ENCODE measurements at regions not wholly inside any gene's neighbourhood (a gene's known extent, or its start where the extent isn't known, plus 50 kb on each side); places are given as distances from the start of the nearest gene placed in this dataset.

DNA sequence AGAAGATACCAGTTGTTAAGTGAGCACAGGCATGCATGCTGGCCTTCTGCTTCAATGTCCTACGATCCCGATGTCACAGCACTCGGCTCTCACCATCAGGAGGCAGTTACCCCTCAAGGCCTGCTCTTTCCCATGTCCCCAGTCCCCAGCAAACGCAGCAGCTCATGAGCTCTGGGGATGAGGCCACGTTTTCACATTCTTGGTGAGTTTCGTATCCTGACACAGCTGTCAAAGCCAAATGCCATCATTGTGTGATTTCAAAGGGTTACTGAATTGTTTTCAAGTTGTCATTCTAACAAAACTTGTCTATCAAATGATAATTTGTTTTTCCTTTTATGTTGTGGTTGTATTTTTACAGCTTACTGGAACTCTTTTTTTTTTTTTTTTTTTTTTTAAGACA, 226.9 kb upstream of the KCNG1 start:
- no peak for ATAC-seq (ENCODE audit: low read depth)
- POLR2A ChIA-PET (ENCODE audit: unreplicated experiment), result no interaction called here
- dilution Hi-C loops (cut with HindIII; ENCODE audit: low sequenced_read_pairs, unreplicated experiment), result no loop called here

More for the DNA sequence above, 226.9 kb upstream of the KCNG1 start:
- no peak overlapping the region for H3K4me3 ChIP-seq (ENCODE audit: insufficient read depth, low read depth, low read length)
- no peak overlapping the region for H3K4me2 ChIP-seq (ENCODE audit: low read depth, low read length)
- H3K4me1 ChIP-seq (ENCODE audit: control insufficient read depth, insufficient read depth, low read length), result no peaks in the 10 kb centered on the region
- no peak overlapping the region for H2BK20ac ChIP-seq (ENCODE audit: low read depth, low read length)
- H2AFZ ChIP-seq (replicated peaks; ENCODE audit: low read length, poor library complexity), result no peak overlapping the region
- TF ChIP-seq NFE2L2 (IDR thresholded peaks at IDR 0.05; ENCODE audit: low read depth, low read length) (no peak), CHD1 (IDR thresholded peaks at IDR 0.05; ENCODE audit: low read depth, low read length) (no peak)
- intact Hi-C loops (cut with micrococcal nuclease), result no loop called here
- H2AK9ac ChIP-seq (replicated peaks; ENCODE audit: low read depth, low read length, poor library complexity), result peak overlapping the region; percentile 23
- H4K5ac ChIP-seq (ENCODE audit: low read depth, low read length), result no peak overlapping the region
- H3K4ac ChIP-seq (ENCODE audit: low read depth, low read length), result no peak overlapping the region
- H3K56ac ChIP-seq (ENCODE audit: extremely low read depth, insufficient read depth, low read length), result no peak overlapping the region
- no peak overlapping the region for H3K23ac ChIP-seq (ENCODE audit: low read depth, low read length)
- H2BK120ac ChIP-seq (ENCODE audit: low read depth, low read length), result no peak overlapping the region
- peaks cover 2% of the 10 kb centered on the region; the same call in 1 of the 2 replicates for H3K9me1 ChIP-seq (ENCODE audit: insufficient read depth, low read length)
- in situ Hi-C loops (cut with MboI; ENCODE audit: low sequenced_read_pairs), result no loop called here
- no peak for DNase-seq
- H3K9me3 ChIP-seq (ENCODE audit: control insufficient read depth, insufficient read depth, low read length), result peaks cover 9% of the 10 kb centered on the region
- no peaks in the 10 kb centered on the region for H3K79me1 ChIP-seq (ENCODE audit: low read depth in 1 of 2, low read length in 2 of 2)
- BruUV-seq (replicated peaks), result no TSS peak
- H4K20me1 ChIP-seq (ENCODE audit: insufficient read depth, low read length), result no peaks in the 10 kb centered on the region
- H2AK5ac ChIP-seq (ENCODE audit: low read depth, low read length), result no peak overlapping the region
- no peak overlapping the region for H4K91ac ChIP-seq (ENCODE audit: insufficient read depth, low read depth, low read length)
- H3K36me3 ChIP-seq (ENCODE audit: control insufficient read depth, insufficient read depth, low read length), result no peaks in the 10 kb centered on the region
- CTCF ChIA-PET, result interaction anchor here (0.7 kb wide), 1 partner anchor 157 kb away, joined by 3 read pairs; no protein-coding TSS in a partner anchor
- no peak overlapping the region for H2BK5ac ChIP-seq (ENCODE audit: low read depth, low read length, poor library complexity, severe bottlenecking)
- H3K18ac ChIP-seq (ENCODE audit: low read depth, low read length), result no peak overlapping the region
- no peak overlapping the region for H3K27ac ChIP-seq (ENCODE audit: insufficient read depth, low read length)
- H4K8ac ChIP-seq (ENCODE audit: low read depth in 2 of 2, low read length in 2 of 2), result no peak overlapping the region
- whole genome bisulfite sequencing, 2 experiments (ENCODE audit: extremely low coverage in 2 of 2, insufficient read length in 1 of 2), result 70% methylated on average over 3 of the region's 6 CpGs; no CpG with 5 or more reads in 1 of the 2 experiments
- H3K27me3 ChIP-seq (ENCODE audit: control insufficient read depth, insufficient read depth, low read length), result peaks cover 71% of the 10 kb centered on the region
- no peak overlapping the region for H3K14ac ChIP-seq (replicated peaks; ENCODE audit: low read depth, low read length)
- no peak overlapping the region for H3K9ac ChIP-seq (ENCODE audit: low read depth, low read length)
- H2BK15ac ChIP-seq (ENCODE audit: low read depth, low read length), result no peak overlapping the region

All from IMR-90 (cell line).